ENCODE measurements at regions not wholly inside any gene's neighbourhood (a gene's known extent, or its start where the extent isn't known, plus 50 kb on each side); places are given as distances from the start of the nearest gene placed in this dataset.

GRCh38 chr2:167626961-167627360 lies 620.4 kb downstream of the STK39 start:
- TF ChIP-seq EZH2phosphoT487 (IDR thresholded peaks at IDR 0.05; ENCODE audit: low read depth) (no peak), CTCF (IDR thresholded peaks at IDR 0.05; ENCODE audit: low read depth, low read length) (no peak)

Data from OCI-LY3 (cell line).